ENCODE measurements at regions not wholly inside any gene's neighbourhood (a gene's known extent, or its start where the extent isn't known, plus 50 kb on each side); places are given as distances from the start of the nearest gene placed in this dataset.

GRCh38 chr2:133846476-133846875 is 278.2 kb upstream of the NCKAP5 start:
- H3K4me2 ChIP-seq (replicated peaks; ENCODE audit: low read depth, low read length, poor library complexity, severe bottlenecking), result no peak overlapping the region
- TF ChIP-seq CTCF (IDR thresholded peaks at IDR 0.05) (no peak), EZH2 (IDR thresholded peaks at IDR 0.05; ENCODE audit: borderline replicate concordance, insufficient read depth, low read depth, low read length, poor library complexity, severe bottlenecking) (no peak)
- WGBS (ENCODE audit: insufficient coverage), result 90% methylated on average over 3 of the region's 4 CpGs
- intact Hi-C loops (cut with micrococcal nuclease), result loop anchor here (10.0 kb wide), 1 partner anchor 332 kb away; no protein-coding TSS in a partner anchor
- peaks cover 0 to 11% (median 3%) of the 10 kb centered on the region in 4 experiments for H3K27me3 ChIP-seq (replicated peaks in 1 of 4; ENCODE audit: control extremely low read depth in 1 of 4, control insufficient read depth in 3 of 4, insufficient read depth in 4 of 4, low read length in 3 of 4)
- no peak overlapping the region for H3K9ac ChIP-seq (ENCODE audit: low read length)
- no peak overlapping the region for H3K27ac ChIP-seq (ENCODE audit: low read length in 2 of 2)
- no peaks in the 10 kb centered on the region for H3K79me2 ChIP-seq (ENCODE audit: control insufficient read depth, insufficient read depth, low read length)
- H3K4me1 Mint-ChIP-seq, result peaks cover 6% of the 10 kb centered on the region
- H3K27ac Mint-ChIP-seq, result no peak overlapping the region
- ATAC-seq (ENCODE audit: low read depth) (no peak), DNase-seq (no peak)
- H3K27me3 Mint-ChIP-seq, result peaks cover 15% of the 10 kb centered on the region
- no peak overlapping the region for H3K4me3 ChIP-seq (ENCODE audit: control extremely low read depth in 1 of 5, extremely low read depth in 1 of 5, insufficient read depth in 1 of 5, low read depth in 2 of 5, low read length in 4 of 5)
- POLR2A ChIA-PET, result no interaction called here
- H2AFZ ChIP-seq (ENCODE audit: insufficient read depth, low read depth, low read length, poor library complexity, severe bottlenecking), result no peak overlapping the region
- H4K20me1 ChIP-seq (ENCODE audit: control insufficient read depth, insufficient read depth, low read length, poor library complexity, severe bottlenecking), result no peaks in the 10 kb centered on the region
- no peaks in the 10 kb centered on the region for H3K9me3 ChIP-seq (ENCODE audit: control extremely low read depth in 1 of 3, control insufficient read depth in 2 of 3, insufficient read depth in 1 of 3, low read length in 2 of 3)
- no peak overlapping the region for H3K4me3 Mint-ChIP-seq
- no peaks in the 10 kb centered on the region for H3K4me1 ChIP-seq (ENCODE audit: control insufficient read depth in 2 of 2, insufficient read depth in 2 of 2, low read length in 2 of 2)
- H3K9me3 Mint-ChIP-seq (ENCODE audit: insufficient read depth), result no peaks in the 10 kb centered on the region
- H3K36me3 ChIP-seq (replicated peaks in 1 of 2; ENCODE audit: control extremely low read depth in 1 of 2, control insufficient read depth in 1 of 2, extremely low read depth in 1 of 2, insufficient read depth in 2 of 2, low read length in 1 of 2), result no peaks in the 10 kb centered on the region
- CTCF ChIA-PET, result interaction anchor here (4.6 kb wide), 1 partner anchor 12 kb away, joined by 34 read pairs; no protein-coding TSS in a partner anchor

GRCh38 chr2:133847591-133847990 is 279.3 kb upstream of the NCKAP5 start:
- TF ChIP-seq CTCF (IDR thresholded peaks at IDR 0.05), result no peak
- no peak for TF ChIP-seq EZH2 (IDR thresholded peaks at IDR 0.05; ENCODE audit: borderline replicate concordance, insufficient read depth, low read depth, low read length, poor library complexity, severe bottlenecking)
- H3K27ac Mint-ChIP-seq, result no peak overlapping the region
- ChIA-PET POLR2A (no interaction called here), CTCF (no interaction called here)
- DNase-seq, result no peak
- no peak overlapping the region for H3K4me3 Mint-ChIP-seq
- peaks cover 0 to 11% (median 3%) of the 10 kb centered on the region in 4 experiments for H3K27me3 ChIP-seq (replicated peaks in 1 of 4; ENCODE audit: control extremely low read depth in 1 of 4, control insufficient read depth in 3 of 4, insufficient read depth in 4 of 4, low read length in 3 of 4)
- no peak overlapping the region for H3K9ac ChIP-seq (ENCODE audit: low read length)
- H3K27me3 Mint-ChIP-seq, result peaks cover 20% of the 10 kb centered on the region
- intact Hi-C loops (cut with micrococcal nuclease), result loop anchor here (10.0 kb wide), 1 partner anchor 333 kb away; no protein-coding TSS in a partner anchor
- no peak overlapping the region for H3K27ac ChIP-seq (ENCODE audit: low read length in 2 of 2)
- H3K79me2 ChIP-seq (ENCODE audit: control insufficient read depth, insufficient read depth, low read length), result no peaks in the 10 kb centered on the region
- no peaks in the 10 kb centered on the region for H3K36me3 ChIP-seq (replicated peaks in 1 of 2; ENCODE audit: control extremely low read depth in 1 of 2, control insufficient read depth in 1 of 2, extremely low read depth in 1 of 2, insufficient read depth in 2 of 2, low read length in 1 of 2)
- WGBS (ENCODE audit: insufficient coverage), result 93% methylated on average over 3 of the region's 5 CpGs
- no peak overlapping the region for H3K4me2 ChIP-seq (replicated peaks; ENCODE audit: low read depth, low read length, poor library complexity, severe bottlenecking)
- H3K4me3 ChIP-seq (ENCODE audit: control extremely low read depth in 1 of 5, extremely low read depth in 1 of 5, insufficient read depth in 1 of 5, low read depth in 2 of 5, low read length in 4 of 5), result no peak overlapping the region
- no peaks in the 10 kb centered on the region for H4K20me1 ChIP-seq (ENCODE audit: control insufficient read depth, insufficient read depth, low read length, poor library complexity, severe bottlenecking)
- H3K4me1 Mint-ChIP-seq, result peaks cover 6% of the 10 kb centered on the region
- no peak overlapping the region for H2AFZ ChIP-seq (ENCODE audit: insufficient read depth, low read depth, low read length, poor library complexity, severe bottlenecking)
- no peaks in the 10 kb centered on the region for H3K4me1 ChIP-seq (ENCODE audit: control insufficient read depth in 2 of 2, insufficient read depth in 2 of 2, low read length in 2 of 2)
- ATAC-seq (ENCODE audit: low read depth), result no peak
- H3K9me3 ChIP-seq (ENCODE audit: control extremely low read depth in 1 of 3, control insufficient read depth in 2 of 3, insufficient read depth in 1 of 3, low read length in 2 of 3), result no peaks in the 10 kb centered on the region
- no peaks in the 10 kb centered on the region for H3K9me3 Mint-ChIP-seq (ENCODE audit: insufficient read depth)
